GM12875 (cell line): ENCODE measurements at regions not wholly inside any gene's neighbourhood (a gene's known extent, or its start where the extent isn't known, plus 50 kb on each side); places are given as distances from the start of the nearest gene placed in this dataset.

Experiments used
- H3K4me3 ChIP-seq: one replicate; pipeline ENCODE4 v1.5.1; 2011; ENCODE audit warnings: low read depth, low read length, control low read depth
- CTCF ChIP-seq: IDR thresholded peaks from 2 replicates; pipeline ENCODE4 v1.5.1; 2011; ENCODE audit warnings: low read depth, mild to moderate bottlenecking, control low read depth, inconsistent platforms, low read length, moderate library complexity, borderline replicate concordance; ENCODE audit not compliant: insufficient read depth

- TF ChIP-seq CTCF = no peak
- no peak overlapping the region for H3K4me3 ChIP-seq
Measured at GRCh38 chr18:37660658-37661057, 95.1 kb upstream of the CELF4 start.

GRCh38 chr18:37659906-37660305 lies 94.3 kb upstream of the CELF4 start:
- no peak overlapping the region for H3K4me3 ChIP-seq
- TF ChIP-seq CTCF = no peak

GRCh38 chr18:37658894-37659293 lies 93.3 kb upstream of the CELF4 start:
- H3K4me3 ChIP-seq = no peak overlapping the region
- no peak for TF ChIP-seq CTCF

- no peak overlapping the region for H3K4me3 ChIP-seq
- TF ChIP-seq CTCF = no peak
Measured at GRCh38 chr18:37657493-37657892, 91.9 kb upstream of the CELF4 start.

GRCh38 chr18:37654731-37655369 lies 89.3 kb upstream of the CELF4 start:
- no peak overlapping the region for H3K4me3 ChIP-seq
- no peak for TF ChIP-seq CTCF

- no peak overlapping the region for H3K4me3 ChIP-seq
- TF ChIP-seq CTCF = no peak
Measured at GRCh38 chr18:37654034-37654433, 88.4 kb upstream of the CELF4 start.

GRCh38 chr18:37653618-37654017 lies 88.0 kb upstream of the CELF4 start:
- H3K4me3 ChIP-seq = no peak overlapping the region
- no peak for TF ChIP-seq CTCF
